ENCODE measurements at regions not wholly inside any gene's neighbourhood (a gene's known extent, or its start where the extent isn't known, plus 50 kb on each side); places are given as distances from the start of the nearest gene placed in this dataset.
"Not testable (repeated sequence)": the region's sequence is repeated elsewhere in the genome, so short reads cannot be mapped to it uniquely, and the experiment has no call there.

DNA sequence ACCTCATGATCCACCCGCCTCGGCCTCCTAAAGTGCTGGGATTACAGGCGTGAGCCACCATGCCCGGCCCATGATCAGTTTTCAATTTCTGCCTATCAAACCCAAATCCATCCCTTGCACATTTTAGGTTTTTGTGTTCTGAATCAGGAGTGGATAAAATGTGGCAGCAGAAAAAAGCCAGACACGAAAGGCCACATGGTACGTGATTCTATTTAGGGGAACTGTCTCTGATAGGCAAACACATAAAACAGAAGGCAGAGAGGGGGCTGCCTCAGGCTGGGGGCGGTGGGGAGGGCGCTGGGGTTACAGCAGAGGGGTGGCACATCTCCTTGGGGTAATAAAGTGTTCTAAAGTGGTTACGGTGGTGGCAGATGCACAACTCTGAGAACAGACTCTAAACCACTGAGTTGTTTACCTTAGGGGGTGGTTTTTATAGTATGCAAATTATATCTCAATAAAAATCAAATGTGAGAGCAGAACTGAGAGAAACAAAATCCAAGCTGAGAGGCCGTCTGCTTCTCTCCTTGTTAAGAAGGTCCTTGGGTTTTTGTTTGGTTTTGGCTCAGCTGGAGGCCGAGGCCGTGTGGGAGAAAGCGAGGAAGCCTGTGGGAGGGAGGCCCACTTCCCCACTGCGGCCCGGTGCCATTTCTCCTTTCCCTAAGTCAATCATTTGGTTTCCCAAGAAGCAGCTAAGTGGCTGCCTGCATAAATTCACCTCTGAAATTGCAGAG is 78.0 kb downstream of the SOWAHC start:
- no peak overlapping the region for H3K4me3 ChIP-seq (ENCODE audit: low read length)
- no peak for DNase-seq (ENCODE audit: low read depth)
- TF ChIP-seq, protein P1, sequence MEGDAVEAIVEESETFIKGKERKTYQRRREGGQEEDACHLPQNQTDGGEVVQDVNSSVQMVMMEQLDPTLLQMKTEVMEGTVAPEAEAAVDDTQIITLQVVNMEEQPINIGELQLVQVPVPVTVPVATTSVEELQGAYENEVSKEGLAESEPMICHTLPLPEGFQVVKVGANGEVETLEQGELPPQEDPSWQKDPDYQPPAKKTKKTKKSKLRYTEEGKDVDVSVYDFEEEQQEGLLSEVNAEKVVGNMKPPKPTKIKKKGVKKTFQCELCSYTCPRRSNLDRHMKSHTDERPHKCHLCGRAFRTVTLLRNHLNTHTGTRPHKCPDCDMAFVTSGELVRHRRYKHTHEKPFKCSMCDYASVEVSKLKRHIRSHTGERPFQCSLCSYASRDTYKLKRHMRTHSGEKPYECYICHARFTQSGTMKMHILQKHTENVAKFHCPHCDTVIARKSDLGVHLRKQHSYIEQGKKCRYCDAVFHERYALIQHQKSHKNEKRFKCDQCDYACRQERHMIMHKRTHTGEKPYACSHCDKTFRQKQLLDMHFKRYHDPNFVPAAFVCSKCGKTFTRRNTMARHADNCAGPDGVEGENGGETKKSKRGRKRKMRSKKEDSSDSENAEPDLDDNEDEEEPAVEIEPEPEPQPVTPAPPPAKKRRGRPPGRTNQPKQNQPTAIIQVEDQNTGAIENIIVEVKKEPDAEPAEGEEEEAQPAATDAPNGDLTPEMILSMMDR (IDR thresholded peaks at IDR 0.05; ENCODE audit: insufficient read depth, low read depth, low read length, missing control alignments), result no peak

DNA sequence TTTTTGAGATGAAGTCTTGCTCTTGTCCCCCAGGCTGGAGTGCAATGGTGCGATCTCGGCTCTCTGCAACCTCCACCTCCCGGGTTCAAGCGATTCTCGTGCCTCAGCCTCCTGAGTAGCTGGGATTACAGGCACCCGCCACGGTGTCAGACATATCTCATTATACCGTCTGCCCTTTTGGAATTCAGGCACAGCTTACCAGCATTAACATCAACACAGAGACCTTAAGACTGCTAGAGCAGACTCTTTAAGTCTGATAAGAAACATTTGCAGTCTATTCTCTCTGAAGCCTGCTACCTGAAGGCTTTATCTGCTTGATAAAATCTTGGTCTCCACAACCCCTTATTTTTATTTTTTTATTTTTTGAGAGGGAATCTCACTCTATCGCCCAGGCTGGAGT is 78.7 kb downstream of the SOWAHC start:
- DNase-seq (ENCODE audit: low read depth); H3K4me3 ChIP-seq (ENCODE audit: low read length): not testable (repeated sequence)

DNA sequence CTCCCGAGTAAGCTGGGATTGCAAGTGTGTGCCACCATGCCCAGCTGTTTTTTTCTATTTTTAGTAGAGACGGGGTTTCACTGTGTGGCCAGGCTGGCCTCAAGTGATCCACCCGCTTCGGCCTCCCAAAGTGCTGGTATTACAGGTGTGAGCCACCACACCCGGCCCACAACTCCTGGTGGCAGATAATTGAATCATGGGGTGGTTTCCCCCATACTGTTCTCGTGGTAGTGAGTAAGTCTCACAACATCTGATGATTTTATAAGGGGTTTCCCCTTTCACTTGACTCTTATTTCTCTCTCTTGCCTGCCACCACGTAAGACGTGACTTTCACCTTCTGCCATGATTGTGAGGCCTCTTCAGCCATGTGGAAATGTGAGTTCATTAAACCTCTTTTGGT is 79.1 kb downstream of the SOWAHC start:
- not testable (repeated sequence) for DNase-seq (ENCODE audit: low read depth); H3K4me3 ChIP-seq (ENCODE audit: low read length)

DNA sequence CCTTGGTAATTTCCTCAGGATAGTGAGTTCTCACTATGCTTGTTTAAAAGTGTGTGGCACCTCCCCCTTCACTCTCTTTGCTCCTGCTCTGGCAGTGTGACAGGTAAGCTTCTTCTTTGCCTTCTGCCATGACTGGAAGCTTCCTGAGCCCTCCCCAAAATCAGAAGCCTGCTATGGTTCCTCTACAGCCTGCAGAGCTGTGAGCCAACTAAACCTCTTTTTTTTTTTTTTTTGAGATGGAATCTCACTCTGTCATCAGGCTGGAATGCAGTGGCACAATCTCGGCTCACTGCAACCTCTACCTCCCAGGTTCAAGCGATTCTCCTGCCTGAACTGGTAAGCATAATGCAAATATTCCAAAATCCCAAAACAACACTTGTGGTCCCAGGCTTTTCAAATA is 80.0 kb downstream of the SOWAHC start:
- DNase-seq (ENCODE audit: low read depth), result peak; percentile 58

DNA sequence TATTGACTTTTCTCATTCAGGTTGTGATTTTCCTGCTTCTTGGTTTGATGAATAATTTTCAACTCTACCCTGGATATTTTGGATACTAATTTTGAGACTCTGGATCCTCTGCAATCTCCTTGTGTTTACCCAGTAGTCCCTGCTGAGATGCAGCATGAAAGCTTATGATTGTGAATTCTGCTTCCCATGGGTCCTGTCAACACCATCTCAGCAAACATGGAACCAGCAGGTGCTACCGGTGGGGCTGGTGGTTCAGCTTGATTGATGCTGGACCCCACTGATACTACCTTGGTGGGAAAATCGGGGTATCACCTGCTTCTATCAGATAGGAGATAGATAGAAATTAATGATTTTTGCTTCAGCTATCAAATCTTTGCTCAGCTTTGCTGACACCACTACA is 81.1 kb downstream of the SOWAHC start:
- no peak overlapping the region for H3K4me3 ChIP-seq (ENCODE audit: low read length)
- TF ChIP-seq, protein P1 (IDR thresholded peaks at IDR 0.05; ENCODE audit: insufficient read depth, low read depth, low read length, missing control alignments), result no peak
- DNase-seq (ENCODE audit: low read depth), result no peak

More for the DNA sequence above, 80.0 kb downstream of the SOWAHC start:
- no peak overlapping the region for H3K4me3 ChIP-seq (ENCODE audit: low read length)
- TF ChIP-seq, protein P1 (IDR thresholded peaks at IDR 0.05; ENCODE audit: insufficient read depth, low read depth, low read length, missing control alignments), result no peak

DNA sequence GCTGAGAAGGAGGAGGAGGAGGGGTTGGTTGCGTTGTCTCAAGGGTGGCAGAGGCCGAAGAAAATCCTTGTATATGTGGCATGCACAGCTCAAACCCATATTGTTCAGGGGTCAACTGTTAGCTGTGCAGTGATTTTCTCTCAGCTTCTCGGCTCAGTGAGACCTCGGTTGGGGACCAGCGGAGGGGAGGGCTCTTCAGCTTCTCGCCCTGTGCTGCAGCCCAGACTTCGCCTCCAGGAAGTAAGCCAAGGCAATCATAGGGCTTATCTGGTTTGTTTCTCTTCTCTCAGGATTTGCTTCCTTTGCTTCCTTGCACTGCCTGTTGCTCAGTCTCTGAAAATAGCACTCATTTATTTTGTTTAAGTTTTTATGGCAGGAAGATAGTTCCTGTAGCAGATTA is 85.5 kb downstream of the SOWAHC start:
- no peak for DNase-seq (ENCODE audit: low read depth)
- H3K4me3 ChIP-seq (ENCODE audit: low read length), result no peak overlapping the region
- TF ChIP-seq, protein P1 (IDR thresholded peaks at IDR 0.05; ENCODE audit: insufficient read depth, low read depth, low read length, missing control alignments), result no peak

DNA sequence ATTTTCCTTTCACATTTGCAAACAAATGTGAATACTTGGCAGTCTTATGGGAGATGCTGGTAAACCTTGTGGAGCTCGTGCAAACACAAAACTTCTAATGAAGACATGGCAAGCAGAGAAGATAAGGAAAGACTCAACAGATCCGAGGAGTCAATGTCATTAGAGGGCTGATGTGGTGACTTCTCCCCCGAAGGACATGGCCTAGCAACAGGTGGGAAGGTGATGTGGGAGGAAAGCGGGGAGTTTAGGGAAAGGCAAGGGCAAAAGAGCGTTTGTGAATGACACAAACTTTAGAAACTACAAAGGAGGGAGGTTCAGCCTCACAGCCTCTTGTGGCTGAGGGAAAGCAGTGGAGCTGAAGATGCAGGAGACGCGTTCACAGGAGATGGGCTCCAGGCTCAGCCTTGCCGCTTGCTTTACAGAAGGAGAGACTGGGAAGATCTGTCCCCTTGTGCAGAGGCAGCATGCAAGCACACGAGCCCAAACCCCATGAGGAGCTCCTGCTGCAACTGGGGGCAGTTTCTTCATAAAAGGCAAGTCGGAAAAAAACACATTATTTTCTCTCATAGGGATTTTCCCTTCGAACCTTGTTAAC is 86.6 kb downstream of the SOWAHC start:
- TF ChIP-seq, protein P1 (IDR thresholded peaks at IDR 0.05; ENCODE audit: insufficient read depth, low read depth, low read length, missing control alignments), result no peak
- no peak overlapping the region for H3K4me3 ChIP-seq (ENCODE audit: low read length)
- no peak for DNase-seq (ENCODE audit: low read depth)

DNA sequence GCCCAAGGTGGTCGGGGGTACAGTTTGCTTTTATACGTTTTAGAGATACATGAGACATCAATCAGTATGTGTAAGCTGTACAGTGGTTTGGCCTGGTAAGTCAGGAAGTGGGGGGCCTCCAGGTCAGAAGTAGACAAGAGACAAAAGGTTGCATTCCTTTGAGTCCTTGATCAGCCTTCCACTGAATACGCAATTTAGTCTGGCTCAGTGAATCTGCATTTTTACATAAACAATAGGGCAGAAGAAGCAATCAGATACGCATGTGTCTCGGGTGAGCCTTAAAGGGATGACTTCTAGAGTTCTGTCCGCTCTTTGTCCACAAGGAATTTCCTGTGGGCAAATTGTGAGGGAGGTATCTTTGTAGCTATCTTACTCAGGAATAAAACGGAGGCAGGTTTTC is 87.2 kb downstream of the SOWAHC start:
- no peak overlapping the region for H3K4me3 ChIP-seq (ENCODE audit: low read length)
- DNase-seq (ENCODE audit: low read depth), result peak; percentile 19
- TF ChIP-seq, protein P1 (IDR thresholded peaks at IDR 0.05; ENCODE audit: insufficient read depth, low read depth, low read length, missing control alignments), result no peak
